GM11168 (cell line): ENCODE measurements at regions not wholly inside any gene's neighbourhood (a gene's known extent, or its start where the extent isn't known, plus 50 kb on each side); places are given as distances from the start of the nearest gene placed in this dataset.

Source experiments
- in situ Hi-C: fragments of 300-500 bp; cut with MboI; formaldehyde crosslinking; loops from one replicate; pipeline ENCODE4 v1.12.0; 2022; ENCODE audit warnings: low sequenced_read_pairs; ENCODE audit not compliant: unreplicated experiment

DNA sequence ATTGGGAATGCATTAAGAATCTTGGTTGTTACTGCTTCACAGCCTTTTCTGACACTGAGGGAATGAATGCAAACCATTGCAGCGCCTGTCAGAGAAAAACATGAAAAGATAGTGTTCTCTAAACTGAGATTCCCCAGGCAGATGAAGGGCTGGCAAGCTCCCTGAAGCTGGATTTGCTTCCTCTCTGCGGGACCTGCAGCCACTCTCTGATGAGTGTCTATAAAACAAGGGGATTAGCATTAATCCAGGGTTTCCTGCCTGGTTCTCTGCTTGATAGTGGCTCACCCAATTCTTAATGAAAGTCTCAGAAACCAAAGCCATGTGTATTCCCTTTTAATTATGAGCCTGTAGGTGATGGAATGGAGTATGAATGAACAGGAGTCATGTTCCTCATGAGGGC lies 344.3 kb upstream of the UMPS start:
- in situ Hi-C loops = no loop called here

DNA sequence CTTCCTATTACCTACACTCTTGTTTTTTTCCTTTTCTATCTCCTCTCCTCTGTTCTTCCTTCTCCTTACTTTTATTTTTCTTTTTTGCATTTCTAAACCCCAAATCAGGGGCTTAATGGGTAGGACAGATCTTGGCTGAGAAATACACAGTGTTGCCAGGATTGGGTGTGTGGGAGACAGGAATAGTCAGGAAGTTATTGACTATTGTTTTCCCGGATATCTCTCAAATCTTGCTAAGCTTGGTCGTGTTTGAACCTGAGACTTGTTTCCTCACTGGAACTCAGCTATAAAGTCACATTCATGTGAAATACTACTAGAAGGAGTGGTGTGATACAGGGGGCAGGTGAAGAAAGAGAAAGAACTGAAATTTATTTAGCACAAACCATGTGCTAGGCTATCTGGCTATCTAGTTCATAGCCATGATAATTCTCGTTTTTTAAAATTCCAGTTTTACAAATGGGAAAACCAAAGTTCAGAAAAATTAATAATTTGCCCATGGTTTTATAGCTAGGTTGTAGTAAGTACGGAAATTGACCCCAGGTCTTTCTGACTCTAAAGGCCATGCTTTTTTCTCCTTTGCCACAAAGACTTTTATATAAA lies 343.2 kb upstream of the UMPS start:
- in situ Hi-C loops = no loop called here

GRCh38 chr3:124391774-124392173 lies 338.5 kb upstream of the UMPS start:
- in situ Hi-C loops = no loop called here

DNA sequence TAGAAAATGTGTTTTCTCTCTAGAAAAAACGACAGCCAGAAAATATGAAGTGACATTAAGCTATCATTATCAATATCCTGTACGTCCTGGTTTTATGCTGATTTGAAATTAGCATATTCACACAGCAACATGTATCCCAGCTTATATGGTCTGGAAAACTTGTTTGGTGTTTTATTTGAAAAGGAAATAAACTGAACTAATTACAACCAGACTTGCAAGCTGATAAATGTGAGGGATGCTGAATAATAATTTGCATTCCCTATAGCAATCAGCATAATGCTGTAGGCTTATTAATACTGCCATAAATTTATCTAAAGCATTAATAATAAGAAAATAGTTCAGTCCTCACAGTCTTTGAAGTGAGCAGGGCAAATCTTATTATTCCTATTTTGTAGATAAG lies 336.9 kb upstream of the UMPS start:
- in situ Hi-C loops = no loop called here

GRCh38 chr3:124395162-124395561 lies 335.1 kb upstream of the UMPS start:
- in situ Hi-C loops = no loop called here

DNA sequence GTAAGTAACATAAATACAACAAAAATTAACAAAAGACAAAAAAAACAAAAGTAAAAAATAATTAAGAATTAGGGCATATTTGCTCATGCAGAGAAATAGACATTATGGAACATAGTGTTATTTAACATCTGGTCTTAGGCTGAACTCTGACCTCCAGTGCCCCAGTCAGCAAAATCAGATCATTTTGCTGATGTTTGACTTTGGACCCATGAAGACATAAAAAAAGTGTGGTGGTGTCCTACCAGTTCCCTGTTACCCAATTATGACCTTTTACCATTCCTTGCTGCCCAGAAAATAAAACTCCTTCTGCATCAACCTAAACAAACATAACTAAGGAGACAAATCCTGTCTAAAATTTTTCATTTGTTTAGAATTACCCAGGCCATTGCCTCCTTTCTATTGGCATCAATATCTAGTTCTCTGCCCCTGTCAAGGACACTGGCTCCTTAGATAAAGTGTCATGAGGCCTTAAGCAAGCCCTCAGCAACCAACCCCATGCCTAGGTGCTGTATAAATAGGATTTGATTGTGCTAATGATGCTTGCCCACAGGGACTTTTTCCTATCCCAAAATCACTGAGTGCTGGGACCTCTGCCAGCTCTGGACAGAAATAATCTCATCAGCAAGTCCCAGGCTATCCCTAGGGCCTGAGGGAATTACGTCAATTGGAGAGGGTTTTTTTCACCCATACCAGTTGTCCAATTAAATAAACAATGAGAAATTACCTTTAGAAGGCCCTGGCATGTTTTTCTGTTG lies 334.5 kb upstream of the UMPS start:
- in situ Hi-C loops = no loop called here

DNA sequence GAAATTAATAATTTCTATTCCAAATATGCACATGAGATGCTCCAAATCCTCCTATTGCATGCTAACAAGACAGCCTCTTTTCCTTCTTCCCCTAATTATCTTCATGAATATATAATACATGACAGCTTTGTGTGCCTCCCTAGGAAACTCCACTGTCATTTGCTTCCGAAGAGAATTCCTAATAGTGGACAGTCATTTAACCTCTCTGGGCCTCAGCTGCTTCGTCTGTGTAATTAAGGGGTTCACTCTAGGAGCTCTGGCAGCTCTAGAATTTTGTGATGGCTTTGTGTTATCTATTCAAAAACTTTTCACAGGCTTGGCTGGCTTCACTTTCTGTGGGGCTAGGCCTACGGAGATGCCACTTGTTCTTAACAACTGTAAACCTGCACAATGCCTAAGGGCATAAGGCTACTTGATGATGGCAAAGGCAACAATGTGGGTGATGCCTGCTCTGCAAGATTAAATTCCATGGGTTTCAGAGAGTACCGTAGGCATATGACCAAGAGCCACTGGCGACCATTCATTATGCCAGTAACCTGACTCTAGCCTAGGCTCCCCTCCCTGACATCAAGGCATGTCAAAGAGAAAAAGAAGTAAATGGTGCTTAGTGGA lies 333.8 kb upstream of the UMPS start:
- in situ Hi-C loops = no loop called here

DNA sequence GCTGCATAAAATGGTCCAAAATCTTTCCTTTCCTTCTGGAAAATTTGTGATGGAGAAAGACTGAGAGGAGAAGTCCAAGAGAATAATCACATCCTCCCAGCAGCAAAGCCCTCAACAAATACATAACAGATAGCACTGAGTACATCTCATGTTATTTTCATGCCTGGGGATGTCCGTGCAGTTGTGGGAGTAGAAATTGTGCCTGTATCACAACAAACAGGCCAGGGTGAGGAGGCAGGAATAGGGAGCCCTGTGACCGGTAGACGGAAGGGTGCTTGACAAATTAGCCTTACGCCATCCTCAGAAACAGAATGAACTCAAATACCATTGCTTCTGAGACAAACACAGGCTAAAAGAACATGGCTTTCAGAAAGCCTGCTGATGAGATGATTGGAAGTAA lies 333.2 kb upstream of the UMPS start:
- in situ Hi-C loops = no loop called here

DNA sequence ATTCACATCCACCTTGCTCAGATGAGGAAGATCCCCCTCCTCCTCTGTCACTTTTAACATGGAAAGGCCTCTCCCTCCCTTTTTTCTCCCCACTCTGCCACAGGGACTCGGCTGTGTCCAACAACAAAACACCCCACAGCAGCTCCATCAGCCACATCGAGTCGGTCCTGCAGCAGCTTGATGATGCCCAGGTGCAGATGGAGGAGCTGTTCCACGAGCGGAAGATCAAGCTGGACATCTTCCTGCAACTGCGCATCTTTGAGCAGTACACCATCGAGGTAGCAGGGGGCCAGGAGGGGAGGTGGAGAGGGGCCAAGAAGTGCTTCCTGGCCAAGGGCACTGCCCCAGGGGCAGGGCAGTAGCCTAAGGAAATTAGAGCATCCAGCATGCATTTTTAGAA lies 331.7 kb upstream of the UMPS start:
- in situ Hi-C loops = no loop called here

- in situ Hi-C loops = no loop called here
Observed at GRCh38 chr3:124401843-124402242, 328.4 kb upstream of the UMPS start.

DNA sequence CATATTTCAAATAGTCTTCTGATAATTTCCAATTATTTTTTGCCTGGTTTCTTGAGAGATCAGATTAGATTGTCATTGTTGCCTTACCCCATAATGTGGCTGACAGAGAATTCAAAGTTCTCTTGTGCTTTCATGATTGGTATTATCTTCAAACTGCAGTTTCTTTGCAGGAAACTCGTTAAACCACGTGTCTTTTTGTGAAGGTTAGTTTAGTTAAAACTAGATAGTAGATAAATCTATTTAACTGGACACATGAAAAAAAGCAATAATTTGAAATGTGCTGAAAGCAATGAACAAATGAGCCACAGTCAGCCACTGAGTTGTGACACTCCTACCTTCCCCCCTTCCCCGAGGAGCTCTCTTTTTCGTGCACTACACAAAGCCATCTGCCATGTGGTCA lies 327.5 kb upstream of the UMPS start:
- in situ Hi-C loops = no loop called here

DNA sequence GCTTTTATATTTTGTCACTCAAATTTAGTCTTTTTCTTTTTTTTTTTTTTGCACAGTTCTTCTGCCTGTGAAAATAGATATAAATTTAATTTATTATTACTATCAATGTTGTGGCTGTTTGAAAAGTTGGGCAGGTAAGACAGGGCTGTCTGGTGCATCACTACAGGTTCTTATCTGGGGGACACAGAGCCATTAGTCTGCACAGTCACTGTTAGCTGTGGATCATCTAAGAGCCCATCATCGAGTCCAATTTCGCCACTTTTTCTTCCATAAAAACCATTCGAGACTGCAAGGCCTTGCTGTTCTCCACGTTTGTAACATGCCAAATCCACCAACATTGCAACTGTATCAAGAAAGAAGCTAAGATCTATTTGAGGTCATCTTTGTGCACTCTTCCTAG lies 325.6 kb upstream of the UMPS start:
- in situ Hi-C loops = no loop called here

DNA sequence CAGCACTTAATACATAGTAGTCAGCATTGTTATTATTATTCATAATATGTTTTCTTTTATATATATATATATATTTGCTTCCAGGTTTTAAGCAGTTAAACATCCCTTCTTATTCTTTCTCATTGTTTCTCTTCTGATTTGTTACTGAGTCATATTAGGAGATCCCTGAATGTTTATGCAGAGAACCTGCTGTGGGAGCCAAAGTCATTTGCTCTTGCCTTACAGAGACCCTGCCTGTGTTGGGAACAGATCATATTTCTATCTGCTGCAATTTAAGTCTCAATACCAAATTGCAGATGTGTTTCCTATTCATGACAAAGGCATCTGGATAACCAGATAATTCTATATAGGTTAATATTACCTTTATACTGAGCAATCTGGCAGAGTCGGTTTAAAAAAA lies 323.0 kb upstream of the UMPS start:
- in situ Hi-C loops = no loop called here

DNA sequence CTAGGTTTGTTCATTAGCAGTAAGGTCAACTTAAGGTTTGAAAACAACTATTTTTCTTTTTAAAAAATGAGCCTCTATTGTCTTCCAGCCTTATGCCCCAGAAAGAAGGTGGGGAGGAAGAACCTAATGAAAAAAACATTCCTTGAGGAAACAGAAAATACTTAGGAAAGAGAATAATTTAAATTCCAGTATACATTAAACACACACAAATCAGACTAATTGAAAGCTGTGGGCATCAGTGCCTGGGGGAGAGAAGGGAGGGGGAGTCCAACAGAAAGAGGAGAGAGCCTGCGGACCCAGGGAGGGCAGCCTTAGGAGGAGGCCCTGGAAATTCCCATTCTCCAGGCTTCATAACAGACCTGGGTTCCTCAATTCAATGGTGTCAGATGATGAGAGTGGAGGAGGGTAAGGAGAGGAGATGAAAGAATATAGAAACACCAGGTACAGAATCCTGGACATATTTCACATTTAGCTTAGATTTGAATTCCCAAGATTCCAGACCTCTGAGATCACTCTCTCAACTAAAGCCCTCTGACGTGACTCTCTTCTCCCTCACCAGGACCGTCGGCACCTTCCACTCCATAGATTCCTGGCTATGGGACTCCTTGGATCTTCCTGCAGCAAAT lies 320.5 kb upstream of the UMPS start:
- in situ Hi-C loops = no loop called here

GRCh38 chr3:124410471-124410870 lies 319.8 kb upstream of the UMPS start:
- in situ Hi-C loops = no loop called here

- in situ Hi-C loops = no loop called here
Observed at GRCh38 chr3:124411728-124412127, 318.5 kb upstream of the UMPS start.

DNA sequence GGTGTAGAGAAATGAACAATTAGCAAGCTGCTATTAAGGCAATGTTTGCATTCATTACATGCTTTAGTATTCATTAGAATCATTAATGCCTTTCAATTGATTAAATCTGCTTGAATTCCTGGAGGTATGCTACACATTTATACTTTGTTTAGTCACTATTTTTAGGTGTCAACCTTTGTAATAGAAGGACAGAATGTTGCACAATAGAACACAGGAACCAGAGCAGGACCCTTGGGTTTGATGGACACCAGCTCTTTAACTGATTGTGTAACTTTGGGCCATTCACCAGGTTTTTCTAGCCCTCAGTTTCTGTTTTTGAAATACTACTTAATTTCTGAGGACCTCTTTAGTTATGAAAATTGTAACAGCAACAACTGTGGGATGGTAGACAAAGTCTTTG lies 317.6 kb upstream of the UMPS start:
- in situ Hi-C loops = no loop called here

GRCh38 chr3:124413393-124413792 lies 316.9 kb upstream of the UMPS start:
- in situ Hi-C loops = no loop called here

DNA sequence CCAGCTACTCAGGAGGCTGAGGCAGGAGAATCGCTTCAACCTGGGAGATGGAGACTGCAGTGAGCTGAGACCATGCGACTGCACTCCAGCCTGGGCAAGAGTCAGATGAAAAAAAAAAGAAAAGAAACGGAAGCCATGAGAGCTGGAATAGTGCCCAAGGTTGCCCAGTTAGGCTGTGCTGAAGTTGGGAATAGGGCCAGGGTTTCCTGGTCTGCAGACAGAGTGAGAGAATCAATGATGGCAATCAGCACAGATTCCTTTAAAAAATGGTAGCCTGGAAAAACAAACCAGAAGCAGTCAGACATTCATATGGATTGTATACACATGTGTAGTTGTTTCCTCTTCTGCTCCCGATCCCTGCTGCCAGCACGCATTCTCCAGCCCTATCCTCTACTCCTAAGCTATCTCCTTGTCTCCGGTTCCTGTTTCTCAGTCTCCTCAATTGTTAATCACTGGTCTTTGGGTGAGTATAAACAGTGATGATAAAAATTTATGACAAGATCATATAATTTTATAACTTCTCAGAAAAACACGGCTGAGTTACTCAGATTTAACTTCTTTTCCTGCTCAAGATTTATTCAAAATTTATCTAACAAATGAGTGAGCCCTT lies 316.2 kb upstream of the UMPS start:
- in situ Hi-C loops = no loop called here

DNA sequence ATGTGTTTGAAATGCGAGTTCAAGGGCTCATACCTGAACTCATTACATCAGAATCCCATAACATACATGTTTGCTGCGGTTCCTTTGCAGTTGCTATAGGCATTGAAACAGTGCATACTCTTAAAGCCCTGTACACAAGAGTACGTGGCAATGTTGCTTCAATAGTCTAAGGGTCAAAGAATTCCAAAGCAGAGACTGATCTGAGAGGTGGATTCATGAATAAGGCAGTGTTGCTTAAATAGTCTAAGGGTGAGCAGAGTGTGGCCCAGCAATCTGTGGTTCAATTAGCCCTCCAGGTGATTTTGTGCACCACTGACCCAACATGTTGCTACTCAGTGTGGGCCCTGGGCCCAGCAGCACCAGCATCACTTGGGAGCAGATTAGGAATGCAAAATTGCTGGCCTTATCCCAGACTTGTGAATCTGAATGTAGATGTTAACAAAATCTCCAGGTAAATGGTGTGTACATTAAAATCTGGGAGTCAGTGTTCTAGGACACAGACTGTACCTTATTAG lies 314.7 kb upstream of the UMPS start:
- in situ Hi-C loops = no loop called here

DNA sequence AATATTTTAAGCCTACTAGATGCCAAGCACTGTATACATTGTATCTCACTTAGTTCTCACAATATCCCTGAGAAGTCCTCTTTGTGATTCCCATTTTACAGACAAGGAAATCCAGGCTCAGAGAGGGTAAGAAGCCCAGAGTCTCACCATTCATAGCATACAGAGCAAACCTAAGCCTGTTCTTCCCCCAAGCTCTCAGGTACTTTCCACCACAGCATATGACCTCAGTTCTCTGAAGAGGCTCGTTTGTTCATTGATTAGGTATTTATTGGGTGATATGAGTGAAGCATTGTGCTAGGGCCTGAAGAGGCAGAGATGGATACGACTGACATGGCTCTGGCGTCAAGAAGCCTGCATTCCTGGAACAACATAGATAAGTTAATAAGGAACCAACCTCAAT lies 310.9 kb upstream of the UMPS start:
- in situ Hi-C loops = no loop called here
